ENCODE measurements at regions not wholly inside any gene's neighbourhood (a gene's known extent, or its start where the extent isn't known, plus 50 kb on each side); places are given as distances from the start of the nearest gene placed in this dataset.

DNA sequence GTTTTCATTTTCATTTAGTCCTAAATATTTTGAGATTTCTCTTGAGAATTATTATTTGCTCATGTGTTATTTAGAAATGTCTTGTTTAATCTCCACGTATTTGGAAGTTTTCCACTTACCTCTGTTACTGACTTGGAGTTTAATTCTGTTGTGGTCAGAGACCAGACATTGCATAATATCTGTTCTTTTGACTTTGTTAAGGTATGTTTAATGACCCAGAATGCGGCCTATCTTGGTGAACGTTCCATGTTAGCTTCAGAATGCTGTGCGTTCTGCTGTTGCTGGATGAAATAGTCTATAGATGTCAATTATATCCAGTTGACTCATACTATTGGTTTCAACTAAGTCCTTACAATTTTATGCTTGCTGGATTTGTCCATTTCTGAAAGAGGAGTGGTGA, 325.3 kb upstream of the TARS1 start:
- no peak overlapping the region for H2BK120ac ChIP-seq (ENCODE audit: insufficient read depth, low read length, poor library complexity)
- H3K14ac ChIP-seq (ENCODE audit: low read length), result no peak overlapping the region
- no peaks in the 10 kb centered on the region for H3K4me1 ChIP-seq (ENCODE audit: control insufficient read depth in 1 of 2, insufficient read depth in 2 of 2, low read length in 2 of 2)
- H3K9ac ChIP-seq (ENCODE audit: low read length), result no peak overlapping the region
- H2BK12ac ChIP-seq (ENCODE audit: low read length), result no peak overlapping the region
- DNase-seq, result no peak
- peaks cover 3% of the 10 kb centered on the region for H3K9me3 ChIP-seq (ENCODE audit: insufficient read depth, low read depth, low read length)
- H3K4me2 ChIP-seq (ENCODE audit: low read length), result no peak overlapping the region
- no peak overlapping the region for H2BK5ac ChIP-seq (ENCODE audit: low read depth, low read length, poor library complexity)
- H3K4ac ChIP-seq (ENCODE audit: low read depth, low read length), result no peak overlapping the region
- H3K79me2 ChIP-seq (ENCODE audit: control insufficient read depth, insufficient read depth, low read length, poor library complexity), result no peaks in the 10 kb centered on the region
- H3K27me3 ChIP-seq (ENCODE audit: insufficient read depth, low read length), result no peaks in the 10 kb centered on the region
- H3K18ac ChIP-seq (ENCODE audit: low read length), result no peak overlapping the region
- H4K12ac ChIP-seq (ENCODE audit: low read depth, low read length), result no peak overlapping the region
- H2AFZ ChIP-seq (ENCODE audit: insufficient read depth, low read length, poor library complexity), result no peak overlapping the region
- WGBS (ENCODE audit: extremely low coverage, insufficient coverage, insufficient read length), result no CpG with 5 or more reads among the region's 4 CpGs
- no peak overlapping the region for H4K91ac ChIP-seq (ENCODE audit: low read depth, low read length)
- H3K23ac ChIP-seq (ENCODE audit: low read length), result no peak overlapping the region
- H3K79me1 ChIP-seq (ENCODE audit: low read length), result no peaks in the 10 kb centered on the region
- no peak overlapping the region for H3K27ac ChIP-seq (ENCODE audit: low read depth, low read length)
- no peak overlapping the region for H2AK5ac ChIP-seq (ENCODE audit: low read length)
- no peak overlapping the region for H3K4me3 ChIP-seq (ENCODE audit: low read depth, low read length)
- no peaks in the 10 kb centered on the region for H3K36me3 ChIP-seq (ENCODE audit: control insufficient read depth in 1 of 2, insufficient read depth in 2 of 2, low read length in 2 of 2)
- no peak overlapping the region for H4K8ac ChIP-seq (ENCODE audit: low read depth, low read length)

GRCh38 chr5:33118761-33119415, 321.9 kb upstream of the TARS1 start:
- Histone ChIP-seq H3K79me1 (ENCODE audit: low read length) (no peaks in the 10 kb centered on the region), H3K18ac (ENCODE audit: low read length) (no peak overlapping the region), H2BK5ac (ENCODE audit: low read depth, low read length, poor library complexity) (no peak overlapping the region), H3K79me2 (ENCODE audit: control insufficient read depth, insufficient read depth, low read length, poor library complexity) (no peaks in the 10 kb centered on the region), H3K9ac (ENCODE audit: low read length) (no peak overlapping the region), H3K4me3 (ENCODE audit: low read depth, low read length) (no peak overlapping the region), H3K14ac (ENCODE audit: low read length) (no peak overlapping the region), H3K4ac (ENCODE audit: low read depth, low read length) (no peak overlapping the region), H2BK12ac (ENCODE audit: low read length) (no peak overlapping the region), H2BK120ac (ENCODE audit: insufficient read depth, low read length, poor library complexity) (no peak overlapping the region), H4K91ac (ENCODE audit: low read depth, low read length) (no peak overlapping the region), H3K36me3 (ENCODE audit: control insufficient read depth in 1 of 2, insufficient read depth in 2 of 2, low read length in 2 of 2) (no peaks in the 10 kb centered on the region), H4K12ac (ENCODE audit: low read depth, low read length) (no peak overlapping the region), H3K4me2 (ENCODE audit: low read length) (no peak overlapping the region), H3K23ac (ENCODE audit: low read length) (no peak overlapping the region), H4K8ac (ENCODE audit: low read depth, low read length) (no peak overlapping the region), H2AK5ac (ENCODE audit: low read length) (no peak overlapping the region), H2AFZ (ENCODE audit: insufficient read depth, low read length, poor library complexity) (no peak overlapping the region), H3K4me1 (ENCODE audit: control insufficient read depth in 1 of 2, insufficient read depth in 2 of 2, low read length in 2 of 2) (no peaks in the 10 kb centered on the region), H3K27ac (ENCODE audit: low read depth, low read length) (no peak overlapping the region), H3K27me3 (ENCODE audit: insufficient read depth, low read length) (no peaks in the 10 kb centered on the region), H3K9me3 (ENCODE audit: insufficient read depth, low read depth, low read length) (no peaks in the 10 kb centered on the region)
- no CpG with 5 or more reads among the region's 1 CpG for WGBS (ENCODE audit: extremely low coverage, insufficient coverage, insufficient read length)
- no peak for DNase-seq

GRCh38 chr5:33120671-33121070, 320.1 kb upstream of the TARS1 start:
- WGBS (ENCODE audit: extremely low coverage, insufficient coverage, insufficient read length), result no CpG with 5 or more reads among the region's 3 CpGs
- Histone ChIP-seq H4K91ac (ENCODE audit: low read depth, low read length) (no peak overlapping the region), H3K18ac (ENCODE audit: low read length) (no peak overlapping the region), H3K4ac (ENCODE audit: low read depth, low read length) (no peak overlapping the region), H2AFZ (ENCODE audit: insufficient read depth, low read length, poor library complexity) (no peak overlapping the region), H3K4me1 (ENCODE audit: control insufficient read depth in 1 of 2, insufficient read depth in 2 of 2, low read length in 2 of 2) (no peaks in the 10 kb centered on the region), H3K27ac (ENCODE audit: low read depth, low read length) (no peak overlapping the region), H3K4me3 (ENCODE audit: low read depth, low read length) (no peak overlapping the region), H4K12ac (ENCODE audit: low read depth, low read length) (no peak overlapping the region), H2BK5ac (ENCODE audit: low read depth, low read length, poor library complexity) (no peak overlapping the region), H2BK12ac (ENCODE audit: low read length) (no peak overlapping the region), H3K36me3 (ENCODE audit: control insufficient read depth in 1 of 2, insufficient read depth in 2 of 2, low read length in 2 of 2) (no peaks in the 10 kb centered on the region), H2BK120ac (ENCODE audit: insufficient read depth, low read length, poor library complexity) (no peak overlapping the region), H3K9ac (ENCODE audit: low read length) (no peak overlapping the region), H2AK5ac (ENCODE audit: low read length) (no peak overlapping the region), H3K27me3 (ENCODE audit: insufficient read depth, low read length) (no peaks in the 10 kb centered on the region), H3K14ac (ENCODE audit: low read length) (no peak overlapping the region), H3K4me2 (ENCODE audit: low read length) (no peak overlapping the region), H4K8ac (ENCODE audit: low read depth, low read length) (no peak overlapping the region), H3K9me3 (ENCODE audit: insufficient read depth, low read depth, low read length) (no peaks in the 10 kb centered on the region), H3K79me2 (ENCODE audit: control insufficient read depth, insufficient read depth, low read length, poor library complexity) (no peaks in the 10 kb centered on the region), H3K79me1 (ENCODE audit: low read length) (no peaks in the 10 kb centered on the region), H3K23ac (ENCODE audit: low read length) (no peak overlapping the region)
- DNase-seq, result no peak

- H2AK5ac ChIP-seq (ENCODE audit: low read length), result no peak overlapping the region
- no peak overlapping the region for H3K18ac ChIP-seq (ENCODE audit: low read length)
- no CpG with 5 or more reads among the region's 2 CpGs for WGBS (ENCODE audit: extremely low coverage, insufficient coverage, insufficient read length)
- no peak overlapping the region for H2BK5ac ChIP-seq (ENCODE audit: low read depth, low read length, poor library complexity)
- no peaks in the 10 kb centered on the region for H3K79me1 ChIP-seq (ENCODE audit: low read length)
- no peaks in the 10 kb centered on the region for H3K9me3 ChIP-seq (ENCODE audit: insufficient read depth, low read depth, low read length)
- H3K14ac ChIP-seq (ENCODE audit: low read length), result no peak overlapping the region
- no peak overlapping the region for H3K4me2 ChIP-seq (ENCODE audit: low read length)
- no peak overlapping the region for H3K4ac ChIP-seq (ENCODE audit: low read depth, low read length)
- H3K27me3 ChIP-seq (ENCODE audit: insufficient read depth, low read length), result no peaks in the 10 kb centered on the region
- no peak overlapping the region for H2BK12ac ChIP-seq (ENCODE audit: low read length)
- H4K8ac ChIP-seq (ENCODE audit: low read depth, low read length), result no peak overlapping the region
- no peak overlapping the region for H2BK120ac ChIP-seq (ENCODE audit: insufficient read depth, low read length, poor library complexity)
- no peak overlapping the region for H3K23ac ChIP-seq (ENCODE audit: low read length)
- no peak overlapping the region for H2AFZ ChIP-seq (ENCODE audit: insufficient read depth, low read length, poor library complexity)
- H4K12ac ChIP-seq (ENCODE audit: low read depth, low read length), result no peak overlapping the region
- H3K27ac ChIP-seq (ENCODE audit: low read depth, low read length), result no peak overlapping the region
- no peak for DNase-seq
- no peaks in the 10 kb centered on the region for H3K36me3 ChIP-seq (ENCODE audit: control insufficient read depth in 1 of 2, insufficient read depth in 2 of 2, low read length in 2 of 2)
- H3K79me2 ChIP-seq (ENCODE audit: control insufficient read depth, insufficient read depth, low read length, poor library complexity), result no peaks in the 10 kb centered on the region
- no peak overlapping the region for H3K9ac ChIP-seq (ENCODE audit: low read length)
- H3K4me1 ChIP-seq (ENCODE audit: control insufficient read depth in 1 of 2, insufficient read depth in 2 of 2, low read length in 2 of 2), result no peaks in the 10 kb centered on the region
- no peak overlapping the region for H3K4me3 ChIP-seq (ENCODE audit: low read depth, low read length)
- no peak overlapping the region for H4K91ac ChIP-seq (ENCODE audit: low read depth, low read length)
Measured at GRCh38 chr5:33129309-33129708, 311.5 kb upstream of the TARS1 start.
